B cell (primary cell): ENCODE measurements at regions not wholly inside any gene's neighbourhood (a gene's known extent, or its start where the extent isn't known, plus 50 kb on each side); places are given as distances from the start of the nearest gene placed in this dataset.

ENCODE experiments used
- CTCF ChIP-seq: fragments of 200-600 bp; IDR thresholded peaks from one replicate; pipeline ENCODE4 v1.8.0; 2022; ENCODE audit warnings: antibody characterized with exemption, mild to moderate bottlenecking
- EZH2 ChIP-seq: IDR thresholded peaks from 2 replicates; pipeline ENCODE4 v1.6.1; 2012; ENCODE audit warnings: borderline replicate concordance, low read depth, mild to moderate bottlenecking, moderate library complexity, low read length; ENCODE audit not compliant: insufficient read depth, poor library complexity, severe bottlenecking

DNA sequence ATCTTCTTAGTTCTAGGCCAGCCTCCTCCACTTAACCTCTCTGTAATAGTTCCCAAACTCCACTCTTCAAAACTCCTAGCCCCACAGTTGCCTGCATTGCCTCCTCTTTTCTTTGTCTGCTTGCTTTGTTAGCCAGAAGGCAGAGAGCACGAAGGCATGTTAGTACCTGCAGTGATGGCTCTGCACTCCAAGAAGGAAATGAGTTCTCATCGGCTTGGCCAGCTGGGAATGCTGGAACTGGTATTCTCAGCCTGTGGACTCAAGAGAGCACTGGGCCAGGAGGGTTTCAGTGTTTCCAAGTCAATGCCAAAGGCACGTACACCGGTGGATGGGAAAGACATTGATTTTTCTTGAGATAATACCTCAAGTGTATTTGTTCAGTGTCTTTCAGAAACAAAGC, 66.3 kb upstream of the HABP2 start:
- TF ChIP-seq CTCF (no peak), EZH2 (no peak)
